Adrenal gland (tissue), 9 donors: ENCODE measurements at regions not wholly inside any gene's neighbourhood (a gene's known extent, or its start where the extent isn't known, plus 50 kb on each side); places are given as distances from the start of the nearest gene placed in this dataset.

Source experiments
- DNase-seq, 7 donors: peaks; one replicate each; pipeline ENCODE4 v3.0.0-alpha.2; 2019 to 2020
- H3K27ac ChIP-seq, 5 donors: fragments of 200-600 bp; sonication (generic) in 4 of 5; 1 replicate in 3 of 5; 2 replicates in 2 of 5; pipeline versions ENCODE4 v1.5.1 to v1.8.0; 2016 to 2020; ENCODE audit warnings: mild to moderate bottlenecking in 1 of 5
- H3K27me3 ChIP-seq: fragments of 200-600 bp; 2 replicates; pipeline ENCODE4 v1.8.0; 2021
- H3K36me3 ChIP-seq, 2 donors: fragments of 200-600 bp; replicated peaks in 1 of 2; 1 replicate in 1 of 2; 2 replicates in 1 of 2; pipeline versions ENCODE4 v1.5.1 to v1.8.0; 2018 to 2022
- H3K4me1 ChIP-seq, 2 donors: fragments of 200-600 bp; replicated peaks in 1 of 2; 1 replicate in 1 of 2; 2 replicates in 1 of 2; pipeline versions ENCODE4 v1.5.1 to v1.8.0; 2018 to 2021
- H3K4me3 ChIP-seq, 4 donors: fragments of 200-600 bp; sonication (generic) in 3 of 4; one replicate each; pipeline ENCODE4 v1.5.1; 2016 to 2018
- H3K9me3 ChIP-seq, 3 donors: fragments of 200-600 bp; sonication (generic) in 1 of 3; replicated peaks in 1 of 3; 1 replicate in 2 of 3; 2 replicates in 1 of 3; pipeline versions ENCODE4 v1.5.1 to v1.8.0; 2016 to 2021
- CTCF ChIP-seq, 6 experiments: fragments of 450-650 bp in 4 of 6; fragments of 200-600 bp in 2 of 6; sonication (generic) in 1 of 6; IDR thresholded peaks; 1 replicate in 5 of 6; 2 replicates in 1 of 6; pipeline versions ENCODE4 v1.5.1 to v1.8.0; 2016 to 2021; ENCODE audit warnings: antibody characterized with exemption in 6 of 6, mild to moderate bottlenecking in 2 of 6, moderate library complexity in 1 of 6
- POLR2A ChIP-seq, 2 donors: fragments of 450-650 bp; IDR thresholded peaks; one replicate each; pipeline ENCODE4 v1.6.1; 2017; ENCODE audit warnings: antibody characterized with exemption in 2 of 2, mild to moderate bottlenecking in 2 of 2, moderate library complexity in 1 of 2
- WGBS, 4 donors: extraction: QIAGEN DNeasy Blood & Tissue Kit in 2 of 4; methylation state at CpG; one replicate each; pipeline versions ENCODE4 v1.1.5 to v1.1.7; 2013 to 2017; 5-methylcytosine and 5-hydroxymethylcytosine counted together
- intact Hi-C, 2 donors: fragments of 100-400 bp; cut with DNase I; formaldehyde crosslinking; loops; one replicate each; pipeline versions ENCODE4 v1.14.1 to v1.15.0; 2022 to 2023
- donor health status: healthy with polysubstance abuse.
- donor health status: Bipolar disorder and iron deficiency.
- donor health status: DM: yes; HTN: yes; CAD: no.
- donor health status: DM: no; HTN: no; CAD: no.
- donor health status: DM: no; HTN: no; CAD: no.

- Histone ChIP-seq H3K27ac (no peak overlapping the region), H3K27me3 (no peaks in the 10 kb centered on the region), H3K4me1 (peaks cover 5 to 17% of the 10 kb centered on the region in 2 donors), H3K4me3 (no peak overlapping the region), H3K9me3 (no peaks in the 10 kb centered on the region), H3K36me3 (no peaks in the 10 kb centered on the region)
- intact Hi-C loops, result no loop called here
- DNase-seq, result peak in 4 of 7 donors; percentile 20 to 65 (median 28)
- TF ChIP-seq CTCF (IDR thresholded peaks at IDR 0.05) (no peak), POLR2A (IDR thresholded peaks at IDR 0.05) (no peak)
Measured at GRCh38 chr2:65921116-65921515, 488.7 kb upstream of the SPRED2 start.

GRCh38 chr2:65920659-65921058 lies 488.3 kb upstream of the SPRED2 start:
- TF ChIP-seq POLR2A (IDR thresholded peaks at IDR 0.05), result no peak
- TF ChIP-seq CTCF (IDR thresholded peaks at IDR 0.05), result no peak
- no peaks in the 10 kb centered on the region for H3K9me3 ChIP-seq
- intact Hi-C loops, result no loop called here
- peaks cover 5 to 17% of the 10 kb centered on the region in 2 donors for H3K4me1 ChIP-seq
- no peak overlapping the region for H3K4me3 ChIP-seq
- H3K36me3 ChIP-seq, result no peaks in the 10 kb centered on the region
- no peaks in the 10 kb centered on the region for H3K27me3 ChIP-seq
- 81 to 84% (median 83%) methylated on average over 6 of the region's 6 CpGs for WGBS, 4 donors
- no peak for DNase-seq
- no peak overlapping the region for H3K27ac ChIP-seq

- no peak overlapping the region for H3K4me3 ChIP-seq
- no peaks in the 10 kb centered on the region for H3K36me3 ChIP-seq
- peaks cover 5 to 17% of the 10 kb centered on the region in 2 donors for H3K4me1 ChIP-seq
- DNase-seq, result no peak
- intact Hi-C loops, result no loop called here
- no peak for TF ChIP-seq CTCF (IDR thresholded peaks at IDR 0.05)
- no peak for TF ChIP-seq POLR2A (IDR thresholded peaks at IDR 0.05)
- H3K27me3 ChIP-seq, result no peaks in the 10 kb centered on the region
- no peak overlapping the region for H3K27ac ChIP-seq
- WGBS, 4 donors, result 82 to 90% (median 82%) methylated on average over 7 of the region's 7 CpGs
- no peaks in the 10 kb centered on the region for H3K9me3 ChIP-seq
Measured at GRCh38 chr2:65919550-65920188, 487.3 kb upstream of the SPRED2 start.

GRCh38 chr2:65918760-65919187 lies 486.4 kb upstream of the SPRED2 start:
- H3K36me3 ChIP-seq, result no peaks in the 10 kb centered on the region
- WGBS, 4 donors, result 69 to 86% (median 78%) methylated on average over 3 of the region's 3 CpGs
- H3K4me3 ChIP-seq, result no peak overlapping the region
- H3K9me3 ChIP-seq, result no peaks in the 10 kb centered on the region
- H3K27ac ChIP-seq, result no peak overlapping the region
- no peak for DNase-seq
- intact Hi-C loops, result no loop called here
- peaks cover 5 to 17% of the 10 kb centered on the region in 2 donors for H3K4me1 ChIP-seq
- TF ChIP-seq CTCF (IDR thresholded peaks at IDR 0.05) (no peak), POLR2A (IDR thresholded peaks at IDR 0.05) (no peak)
- H3K27me3 ChIP-seq, result no peaks in the 10 kb centered on the region
